ENCODE measurements at regions not wholly inside any gene's neighbourhood (a gene's known extent, or its start where the extent isn't known, plus 50 kb on each side); places are given as distances from the start of the nearest gene placed in this dataset.

DNA sequence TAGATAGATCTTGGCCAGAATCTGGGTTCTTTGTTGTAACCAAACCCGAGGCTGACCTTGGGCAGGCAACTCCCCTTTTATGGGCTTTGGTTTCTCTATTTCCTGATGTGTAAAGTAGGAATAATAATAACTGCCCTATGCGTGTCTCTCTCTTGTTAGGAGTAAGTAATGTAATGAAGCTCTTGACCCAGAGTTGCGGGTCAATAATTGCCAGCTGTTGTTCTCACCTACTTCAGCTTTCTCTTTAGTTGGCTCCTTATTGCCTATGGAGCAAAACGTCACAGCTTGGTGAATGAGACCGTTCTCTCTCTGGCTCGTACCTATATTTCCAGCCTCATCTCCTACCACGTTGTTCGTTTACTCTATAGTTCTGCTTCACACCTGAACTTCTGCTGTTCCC, 56.6 kb upstream of the KIRREL3 start:
- H3K4me2 ChIP-seq (replicated peaks; ENCODE audit: low read depth, low read length, poor library complexity, severe bottlenecking) = no peak overlapping the region
- ChIA-PET POLR2A (no interaction called here), CTCF (no interaction called here)
- no peaks in the 10 kb centered on the region for H3K27me3 Mint-ChIP-seq
- H3K27me3 ChIP-seq (replicated peaks in 1 of 4; ENCODE audit: control extremely low read depth in 1 of 4, control insufficient read depth in 3 of 4, insufficient read depth in 4 of 4, low read length in 3 of 4) = no peaks in the 10 kb centered on the region
- no peak overlapping the region for H3K9ac ChIP-seq (ENCODE audit: low read length)
- ATAC-seq (ENCODE audit: low read depth) = no peak
- H3K9me3 Mint-ChIP-seq (ENCODE audit: insufficient read depth) = no peaks in the 10 kb centered on the region
- 86% methylated on average over 6 of the region's 8 CpGs for WGBS (ENCODE audit: insufficient coverage)
- no peaks in the 10 kb centered on the region for H3K79me2 ChIP-seq (ENCODE audit: control insufficient read depth, insufficient read depth, low read length)
- no peak overlapping the region for H2AFZ ChIP-seq (ENCODE audit: insufficient read depth, low read depth, low read length, poor library complexity, severe bottlenecking)
- H3K27ac Mint-ChIP-seq = no peak overlapping the region
- no peaks in the 10 kb centered on the region for H3K4me1 Mint-ChIP-seq
- no peaks in the 10 kb centered on the region for H3K36me3 ChIP-seq (replicated peaks in 1 of 2; ENCODE audit: control extremely low read depth in 1 of 2, control insufficient read depth in 1 of 2, extremely low read depth in 1 of 2, insufficient read depth in 2 of 2, low read length in 1 of 2)
- H3K4me3 Mint-ChIP-seq = no peak overlapping the region
- H3K9me3 ChIP-seq (ENCODE audit: control extremely low read depth in 1 of 3, control insufficient read depth in 2 of 3, insufficient read depth in 1 of 3, low read length in 2 of 3) = peaks cover 0 to 4% (median 0%) of the 10 kb centered on the region in 3 donors
- no peaks in the 10 kb centered on the region for H3K4me1 ChIP-seq (ENCODE audit: control insufficient read depth in 2 of 2, insufficient read depth in 2 of 2, low read length in 2 of 2)
- no peaks in the 10 kb centered on the region for H4K20me1 ChIP-seq (ENCODE audit: control insufficient read depth, insufficient read depth, low read length, poor library complexity, severe bottlenecking)
- H3K27ac ChIP-seq (ENCODE audit: low read length in 2 of 2) = no peak overlapping the region
- H3K4me3 ChIP-seq (ENCODE audit: control extremely low read depth in 1 of 5, extremely low read depth in 1 of 5, insufficient read depth in 1 of 5, low read depth in 2 of 5, low read length in 4 of 5) = no peak overlapping the region
- TF ChIP-seq, protein P1, sequence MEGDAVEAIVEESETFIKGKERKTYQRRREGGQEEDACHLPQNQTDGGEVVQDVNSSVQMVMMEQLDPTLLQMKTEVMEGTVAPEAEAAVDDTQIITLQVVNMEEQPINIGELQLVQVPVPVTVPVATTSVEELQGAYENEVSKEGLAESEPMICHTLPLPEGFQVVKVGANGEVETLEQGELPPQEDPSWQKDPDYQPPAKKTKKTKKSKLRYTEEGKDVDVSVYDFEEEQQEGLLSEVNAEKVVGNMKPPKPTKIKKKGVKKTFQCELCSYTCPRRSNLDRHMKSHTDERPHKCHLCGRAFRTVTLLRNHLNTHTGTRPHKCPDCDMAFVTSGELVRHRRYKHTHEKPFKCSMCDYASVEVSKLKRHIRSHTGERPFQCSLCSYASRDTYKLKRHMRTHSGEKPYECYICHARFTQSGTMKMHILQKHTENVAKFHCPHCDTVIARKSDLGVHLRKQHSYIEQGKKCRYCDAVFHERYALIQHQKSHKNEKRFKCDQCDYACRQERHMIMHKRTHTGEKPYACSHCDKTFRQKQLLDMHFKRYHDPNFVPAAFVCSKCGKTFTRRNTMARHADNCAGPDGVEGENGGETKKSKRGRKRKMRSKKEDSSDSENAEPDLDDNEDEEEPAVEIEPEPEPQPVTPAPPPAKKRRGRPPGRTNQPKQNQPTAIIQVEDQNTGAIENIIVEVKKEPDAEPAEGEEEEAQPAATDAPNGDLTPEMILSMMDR (IDR thresholded peaks at IDR 0.05) = no peak
- TF ChIP-seq EZH2 (IDR thresholded peaks at IDR 0.05; ENCODE audit: borderline replicate concordance, insufficient read depth, low read depth, low read length, poor library complexity, severe bottlenecking) = no peak
- intact Hi-C loops (cut with micrococcal nuclease) = no loop called here
- no peak for DNase-seq

DNA sequence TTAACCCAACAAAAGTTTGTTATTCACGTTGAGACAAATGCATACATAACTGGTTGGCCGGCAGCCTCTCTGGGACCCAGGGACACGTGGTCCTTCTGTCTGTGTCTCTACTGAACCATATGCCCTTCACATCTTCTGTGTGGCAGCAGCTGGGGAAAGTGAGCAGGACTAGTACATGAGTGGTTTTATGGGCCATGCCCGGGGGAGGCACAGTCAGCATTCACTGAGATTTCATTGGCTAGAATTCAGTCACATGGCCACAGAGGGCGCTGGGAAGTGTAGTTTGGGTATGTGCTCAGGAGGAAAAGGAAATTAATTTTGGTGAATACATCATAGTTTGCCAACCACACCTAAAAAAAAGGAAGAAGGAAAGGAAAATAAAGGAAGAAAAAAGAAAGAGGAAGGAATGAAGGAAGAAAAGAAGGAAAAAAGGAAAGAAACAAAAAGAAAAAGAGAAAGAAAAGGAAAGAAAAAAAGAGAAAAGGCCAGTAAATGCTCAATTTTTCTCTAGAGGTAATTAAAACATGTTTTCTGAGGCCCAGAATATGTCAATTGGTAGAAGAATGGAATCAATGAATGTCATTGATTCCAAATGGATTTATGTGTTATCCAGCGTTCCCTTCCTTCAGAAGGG, 55.9 kb upstream of the KIRREL3 start:
- intact Hi-C loops (cut with micrococcal nuclease) = no loop called here
- Histone ChIP-seq H4K20me1 (ENCODE audit: control insufficient read depth, insufficient read depth, low read length, poor library complexity, severe bottlenecking) (no peaks in the 10 kb centered on the region), H3K27me3 (replicated peaks in 1 of 4; ENCODE audit: control extremely low read depth in 1 of 4, control insufficient read depth in 3 of 4, insufficient read depth in 4 of 4, low read length in 3 of 4) (no peaks in the 10 kb centered on the region), H3K79me2 (ENCODE audit: control insufficient read depth, insufficient read depth, low read length) (no peaks in the 10 kb centered on the region), H3K9me3 (ENCODE audit: control extremely low read depth in 1 of 3, control insufficient read depth in 2 of 3, insufficient read depth in 1 of 3, low read length in 2 of 3) (peaks cover 0 to 4% (median 0%) of the 10 kb centered on the region in 3 donors), H3K4me2 (replicated peaks; ENCODE audit: low read depth, low read length, poor library complexity, severe bottlenecking) (no peak overlapping the region), H3K4me3 (ENCODE audit: control extremely low read depth in 1 of 5, extremely low read depth in 1 of 5, insufficient read depth in 1 of 5, low read depth in 2 of 5, low read length in 4 of 5) (no peak overlapping the region), H2AFZ (ENCODE audit: insufficient read depth, low read depth, low read length, poor library complexity, severe bottlenecking) (no peak overlapping the region), H3K4me1 (ENCODE audit: control insufficient read depth in 2 of 2, insufficient read depth in 2 of 2, low read length in 2 of 2) (no peaks in the 10 kb centered on the region), H3K36me3 (replicated peaks in 1 of 2; ENCODE audit: control extremely low read depth in 1 of 2, control insufficient read depth in 1 of 2, extremely low read depth in 1 of 2, insufficient read depth in 2 of 2, low read length in 1 of 2) (no peaks in the 10 kb centered on the region), H3K27ac (ENCODE audit: low read length in 2 of 2) (no peak overlapping the region), H3K9ac (ENCODE audit: low read length) (no peak overlapping the region)
- H3K9me3 Mint-ChIP-seq (ENCODE audit: insufficient read depth) = no peaks in the 10 kb centered on the region
- H3K27ac Mint-ChIP-seq = no peak overlapping the region
- ChIA-PET POLR2A (no interaction called here), CTCF (no interaction called here)
- no peak for TF ChIP-seq EZH2 (IDR thresholded peaks at IDR 0.05; ENCODE audit: borderline replicate concordance, insufficient read depth, low read depth, low read length, poor library complexity, severe bottlenecking)
- TF ChIP-seq, protein P1 (IDR thresholded peaks at IDR 0.05) = no peak
- no peak for ATAC-seq (ENCODE audit: low read depth)
- H3K4me1 Mint-ChIP-seq = no peaks in the 10 kb centered on the region
- WGBS (ENCODE audit: insufficient coverage) = 93% methylated on average over 3 of the region's 6 CpGs
- DNase-seq = no peak
- no peaks in the 10 kb centered on the region for H3K27me3 Mint-ChIP-seq
- no peak overlapping the region for H3K4me3 Mint-ChIP-seq

All from B cell (primary cell).